A549 (cell line): ENCODE measurements at regions not wholly inside any gene's neighbourhood (a gene's known extent, or its start where the extent isn't known, plus 50 kb on each side); places are given as distances from the start of the nearest gene placed in this dataset.
"Not testable (repeated sequence)": the region's sequence is repeated elsewhere in the genome, so short reads cannot be mapped to it uniquely, and the experiment has no call there.

Experiments used
- ATAC-seq, 2 experiments: fragments of 200-7000 bp in 1 of 2; fragments of >200 bp in 1 of 2; cut with Nextera tagmentation in 1 of 2; cut with Tn5 transposase in 1 of 2; 3 replicates each; pipeline versions ENCODE4 v1.8.0 to v1.9.1; 2018 to 2020; ENCODE audit warnings: mild to moderate bottlenecking in 1 of 2, moderate library complexity in 1 of 2
- CTCF ChIA-PET: fragments of 300-600 bp; sonication (Branson Sonifier 250); formaldehyde crosslinking; extraction: SDS; loops from one replicate; lab custom pipeline; 2021; ENCODE audit warnings: antibody characterized with exemption, inconsistent platforms; lab: Yijun Ruan, JAX
- POLR2A ChIA-PET: fragments of 350-600 bp; formaldehyde crosslinking; extraction: SDS; loops from one replicate; lab custom pipeline; 2021; ENCODE audit warnings: antibody characterized with exemption, inconsistent platforms; lab: Yijun Ruan, JAX
- DNase-seq, 2 experiments: peaks; one replicate each; pipeline versions ENCODE4 v3.0.0 to v3.0.0-alpha.2; 2011 to 2016; ENCODE audit warnings: low read depth in 1 of 2, low spot score in 1 of 2
- FAIRE-seq: peaks from 2 replicates; lab custom pipeline; 2011; peaks lifted over from hg19 to GRCh38; lab: Jason Lieb, UNC
- H3K27ac ChIP-seq, 2 experiments: fragments of >200 bp; sonication (Bioruptor Twin); formaldehyde crosslinking; 3 replicates each; pipeline ENCODE4 v1.5.1; 2016 to 2017
- H3K4me1 ChIP-seq: fragments of >200 bp; sonication (Bioruptor Twin); formaldehyde crosslinking; 3 replicates; pipeline ENCODE4 v1.6.1; 2016
- H3K4me2 ChIP-seq: fragments of >200 bp; sonication (Bioruptor Twin); formaldehyde crosslinking; 3 replicates; pipeline ENCODE4 v1.6.1; 2016
- H3K4me3 ChIP-seq: fragments of >200 bp; sonication (Bioruptor Twin); formaldehyde crosslinking; 3 replicates; pipeline ENCODE4 v1.5.1; 2016
- H3K9me3 ChIP-seq: fragments of >200 bp; sonication (Bioruptor Twin); formaldehyde crosslinking; 3 replicates; pipeline ENCODE4 v1.6.1; 2016
- CEBPB ChIP-seq, 2 experiments: fragments of >200 bp in 1 of 2; sonication (Bioruptor Twin) in 1 of 2; formaldehyde crosslinking in 1 of 2; IDR thresholded peaks; 2 replicates each; pipeline ENCODE4 v1.6.1; 2012 to 2016
- CHD4 ChIP-seq: fragments of 200-600 bp; sonication (generic); IDR thresholded peaks from 2 replicates; pipeline ENCODE4 v1.6.1; 2016; ENCODE audit warnings: antibody characterized with exemption, mild to moderate bottlenecking, borderline replicate concordance
- EHF ChIP-seq: fragments of 250-450 bp; sonication (Bioruptor Pico); IDR thresholded peaks from 2 replicates; pipeline ENCODE4 v1.5.0; 2020; ENCODE audit warnings: mild to moderate bottlenecking
- EP300 ChIP-seq, 2 experiments: fragments of >200 bp; sonication (Bioruptor Twin); formaldehyde crosslinking; IDR thresholded peaks; 2 replicates in 1 of 2; 3 replicates in 1 of 2; pipeline ENCODE4 v1.6.1; 2016 to 2017
- ESRRA ChIP-seq: fragments of 150-350 bp; IDR thresholded peaks from 2 replicates; pipeline ENCODE4 v1.6.1; 2014; ENCODE audit warnings: mild to moderate bottlenecking, low read length, borderline replicate concordance
- GATA3 ChIP-seq: IDR thresholded peaks from 2 replicates; pipeline ENCODE4 v1.6.1; 2012; ENCODE audit warnings: borderline replicate concordance
- HDAC2 ChIP-seq: fragments of 200-600 bp; sonication (generic); IDR thresholded peaks from 2 replicates; pipeline ENCODE4 v1.6.1; 2016
- HOXB13 ChIP-seq: fragments of 250-450 bp; sonication (Bioruptor Pico); IDR thresholded peaks from 2 replicates; pipeline ENCODE4 v1.5.0; 2020; ENCODE audit warnings: low read depth, mild to moderate bottlenecking, moderate library complexity
- MAFK ChIP-seq: fragments of 450-650 bp; IDR thresholded peaks from 2 replicates; pipeline ENCODE4 v1.6.1; 2014; ENCODE audit not compliant: partially characterized antibody
- NFE2L2 ChIP-seq: fragments of 150-350 bp; conservative IDR thresholded peaks from 2 replicates; pipeline ENCODE4 v1.6.1; 2014; ENCODE audit warnings: low read length
- PHF8 ChIP-seq: fragments of 200-600 bp; sonication (generic); IDR thresholded peaks from 2 replicates; pipeline ENCODE4 v1.6.1; 2016; ENCODE audit warnings: low read depth, mild to moderate bottlenecking, antibody characterized with exemption, moderate library complexity, borderline replicate concordance
- POLR2A ChIP-seq: IDR thresholded peaks from 2 replicates; pipeline ENCODE4 v1.6.1; 2012; ENCODE audit warnings: mild to moderate bottlenecking, low read length
- RFX5 ChIP-seq: fragments of 450-650 bp; IDR thresholded peaks from 2 replicates; pipeline ENCODE4 v1.7.1; 2014; ENCODE audit warnings: antibody characterized with exemption, mild to moderate bottlenecking, moderate library complexity
- TFCP2L1 ChIP-seq: fragments of 250-450 bp; sonication (Bioruptor Pico); IDR thresholded peaks from 2 replicates; pipeline ENCODE4 v1.5.0; 2021; ENCODE audit warnings: mild to moderate bottlenecking
- TP53 ChIP-seq: fragments of 250-450 bp; sonication (Bioruptor Pico); IDR thresholded peaks from 2 replicates; pipeline ENCODE4 v1.5.0; 2021; ENCODE audit warnings: mild to moderate bottlenecking, moderate library complexity
- ZC3H11A ChIP-seq: fragments of 450-650 bp; IDR thresholded peaks from 2 replicates; pipeline ENCODE4 v1.6.1; 2014; ENCODE audit warnings: antibody characterized with exemption, mild to moderate bottlenecking
- ZNF302 ChIP-seq: fragments of 250-450 bp; sonication (Bioruptor Pico); IDR thresholded peaks from 2 replicates; pipeline ENCODE4 v1.9.0; 2021; ENCODE audit warnings: inconsistent platforms, mild to moderate bottlenecking, moderate library complexity
- WGBS: methylation state at CpG from one replicate; pipeline ENCODE4 v1.1.6; 2017; ENCODE audit errors: missing lambda C conversion rate; 5-methylcytosine and 5-hydroxymethylcytosine counted together
- TF ChIP-seq, protein P1 (sequence below): IDR thresholded peaks from 2 replicates; pipeline ENCODE4 v1.6.1; 2012
- TF ChIP-seq, protein P2 (sequence below): fragments of >200 bp; sonication (Bioruptor Twin); formaldehyde crosslinking; IDR thresholded peaks from 2 replicates; pipeline ENCODE4 v1.6.1; 2016
- TF ChIP-seq, protein P3 (sequence below): fragments of >200 bp; sonication (Bioruptor Twin); formaldehyde crosslinking; IDR thresholded peaks from 3 replicates; pipeline ENCODE4 v1.5.1; 2016
- TF ChIP-seq, protein P4 (sequence below): fragments of 200-600 bp; sonication (generic); IDR thresholded peaks from 2 replicates; pipeline ENCODE4 v1.6.1; 2016; ENCODE audit warnings: antibody characterized with exemption, mild to moderate bottlenecking, moderate library complexity
- TF ChIP-seq, protein P5 (sequence below): fragments of 250-450 bp; sonication (Bioruptor Pico); IDR thresholded peaks from 2 replicates; pipeline ENCODE4 v1.5.0; 2021; ENCODE audit warnings: mild to moderate bottlenecking, moderate library complexity, borderline replicate concordance

DNA sequence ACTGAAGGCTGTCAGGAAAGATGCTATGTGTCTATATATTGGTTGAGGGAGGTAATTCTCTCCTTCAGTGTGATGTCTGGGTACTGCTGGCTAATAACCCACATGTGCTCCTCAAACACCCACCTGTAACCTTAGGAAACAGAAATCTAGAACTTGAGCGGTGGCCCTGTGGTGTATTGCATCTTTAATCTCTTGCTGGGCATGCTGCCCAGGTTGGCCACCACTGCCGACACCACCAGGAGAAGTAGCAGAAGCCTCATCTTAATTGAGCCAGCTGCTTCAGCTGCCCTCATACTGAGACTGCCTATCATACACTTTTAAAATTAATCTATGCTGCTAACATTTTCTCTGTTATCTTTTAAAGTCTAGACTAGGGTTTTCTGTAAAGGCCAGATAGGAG lies 103.5 kb upstream of the C5orf63 start:
- ATAC-seq (no peak), DNase-seq (no peak), FAIRE-seq (no peak)
- H3K4me2 ChIP-seq = no peak overlapping the region
- no peaks in the 10 kb centered on the region for H3K4me1 ChIP-seq
- no peak overlapping the region for H3K27ac ChIP-seq
- H3K9me3 ChIP-seq = no peaks in the 10 kb centered on the region
- TF ChIP-seq NFE2L2 (no peak), POLR2A (no peak), TP53 (CRISPR knock-in tag) (no peak), HDAC2 (no peak)
- CTCF ChIA-PET = interaction anchor here (0.6 to 1.1 kb wide), 3 partner anchors 112 to 630 kb away, joined by 3 to 4 read pairs (median 3); no protein-coding TSS in a partner anchor
- POLR2A ChIA-PET = no interaction called here
- H3K4me3 ChIP-seq = no peak overlapping the region
- WGBS = 39% methylated on average over 2 of the region's 2 CpGs

DNA sequence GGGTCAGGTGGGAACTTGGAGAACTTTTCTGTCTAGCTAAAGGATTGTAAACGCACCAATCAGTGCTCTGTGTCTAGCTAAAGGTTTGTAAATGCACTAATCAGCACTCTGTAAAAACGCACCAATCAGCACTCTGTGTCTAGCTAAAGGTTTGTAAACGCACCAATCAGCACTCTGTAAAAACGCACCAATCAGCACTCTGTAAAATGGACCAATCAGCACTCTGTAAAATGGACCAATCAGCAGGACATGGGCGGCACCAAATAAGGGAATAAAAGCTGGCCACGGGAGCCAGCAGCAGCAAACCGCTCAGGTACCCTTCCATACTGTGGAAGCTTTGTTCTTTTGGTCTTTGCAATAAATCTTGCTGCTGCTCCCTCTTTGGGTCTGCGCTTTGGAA lies 108.0 kb upstream of the MEGF10 start:
- DNase-seq, ATAC-seq, H3K4me3 ChIP-seq, H3K4me2 ChIP-seq, H3K27ac ChIP-seq, FAIRE-seq, H3K4me1 ChIP-seq, H3K9me3 ChIP-seq: not testable (repeated sequence)
- CTCF ChIA-PET = interaction anchor here (0.6 to 1.2 kb wide), 2 partner anchors 111 to 152 kb away, joined by 3 read pairs; no protein-coding TSS in a partner anchor
- WGBS = 54% methylated on average over 8 of the region's 8 CpGs
- TF ChIP-seq MAFK = peak; percentile 11
- TF ChIP-seq, all 56 proteins: peak for 1; not testable (repeated sequence) for 55
- POLR2A ChIA-PET = not testable (repeated sequence)

DNA sequence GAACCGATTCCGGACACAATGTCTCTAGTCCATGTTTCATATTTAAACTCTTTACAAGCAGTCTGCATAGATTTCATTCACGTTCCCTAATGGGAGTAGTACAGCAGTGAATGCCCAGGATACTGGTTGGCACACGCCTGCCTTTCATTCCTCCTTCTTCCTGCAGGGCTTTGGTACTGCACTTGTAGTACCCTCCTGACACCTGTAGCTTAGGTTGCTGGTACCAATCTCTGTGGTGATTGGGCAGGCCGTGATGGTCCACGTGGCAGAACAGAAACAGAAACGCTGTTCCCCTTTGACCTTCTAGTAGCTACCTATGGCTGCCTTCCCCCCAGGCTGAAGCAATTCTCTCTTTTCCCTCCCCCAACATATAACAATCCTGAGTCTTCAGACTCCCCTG lies 107.3 kb upstream of the MEGF10 start:
- ChIA-PET CTCF (interaction anchor here (0.6 to 1.2 kb wide), 2 partner anchors 111 to 152 kb away, joined by 3 read pairs; no protein-coding TSS in a partner anchor), POLR2A (no interaction called here)
- Histone ChIP-seq H3K4me3 (no peak overlapping the region), H3K4me1 (no peaks in the 10 kb centered on the region; the same call in 2 of the 3 replicates), H3K27ac (no peak overlapping the region), H3K4me2 (no peak overlapping the region), H3K9me3 (no peaks in the 10 kb centered on the region)
- TF ChIP-seq CEBPB (IDR thresholded peaks at IDR 0.05) (no peak), ESRRA (no peak), ZNF302 (CRISPR knock-in tag) (no peak), CHD4 (no peak), POLR2A (no peak), EHF (CRISPR knock-in tag) (no peak), GATA3 (no peak), ZC3H11A (no peak), PHF8 (no peak), HOXB13 (CRISPR knock-in tag) (no peak), TFCP2L1 (CRISPR knock-in tag) (no peak), EP300 (IDR thresholded peaks at IDR 0.05) (no peak), RFX5 (no peak)
- TF ChIP-seq, protein P1, sequence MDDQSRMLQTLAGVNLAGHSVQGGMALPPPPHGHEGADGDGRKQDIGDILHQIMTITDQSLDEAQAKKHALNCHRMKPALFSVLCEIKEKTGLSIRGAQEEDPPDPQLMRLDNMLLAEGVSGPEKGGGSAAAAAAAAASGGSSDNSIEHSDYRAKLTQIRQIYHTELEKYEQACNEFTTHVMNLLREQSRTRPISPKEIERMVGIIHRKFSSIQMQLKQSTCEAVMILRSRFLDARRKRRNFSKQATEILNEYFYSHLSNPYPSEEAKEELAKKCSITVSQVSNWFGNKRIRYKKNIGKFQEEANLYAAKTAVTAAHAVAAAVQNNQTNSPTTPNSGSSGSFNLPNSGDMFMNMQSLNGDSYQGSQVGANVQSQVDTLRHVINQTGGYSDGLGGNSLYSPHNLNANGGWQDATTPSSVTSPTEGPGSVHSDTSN = no peak
- TF ChIP-seq, protein P2, sequence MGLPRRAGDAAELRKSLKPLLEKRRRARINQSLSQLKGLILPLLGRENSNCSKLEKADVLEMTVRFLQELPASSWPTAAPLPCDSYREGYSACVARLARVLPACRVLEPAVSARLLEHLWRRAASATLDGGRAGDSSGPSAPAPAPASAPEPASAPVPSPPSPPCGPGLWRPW = no peak
- TF ChIP-seq, protein P3, sequence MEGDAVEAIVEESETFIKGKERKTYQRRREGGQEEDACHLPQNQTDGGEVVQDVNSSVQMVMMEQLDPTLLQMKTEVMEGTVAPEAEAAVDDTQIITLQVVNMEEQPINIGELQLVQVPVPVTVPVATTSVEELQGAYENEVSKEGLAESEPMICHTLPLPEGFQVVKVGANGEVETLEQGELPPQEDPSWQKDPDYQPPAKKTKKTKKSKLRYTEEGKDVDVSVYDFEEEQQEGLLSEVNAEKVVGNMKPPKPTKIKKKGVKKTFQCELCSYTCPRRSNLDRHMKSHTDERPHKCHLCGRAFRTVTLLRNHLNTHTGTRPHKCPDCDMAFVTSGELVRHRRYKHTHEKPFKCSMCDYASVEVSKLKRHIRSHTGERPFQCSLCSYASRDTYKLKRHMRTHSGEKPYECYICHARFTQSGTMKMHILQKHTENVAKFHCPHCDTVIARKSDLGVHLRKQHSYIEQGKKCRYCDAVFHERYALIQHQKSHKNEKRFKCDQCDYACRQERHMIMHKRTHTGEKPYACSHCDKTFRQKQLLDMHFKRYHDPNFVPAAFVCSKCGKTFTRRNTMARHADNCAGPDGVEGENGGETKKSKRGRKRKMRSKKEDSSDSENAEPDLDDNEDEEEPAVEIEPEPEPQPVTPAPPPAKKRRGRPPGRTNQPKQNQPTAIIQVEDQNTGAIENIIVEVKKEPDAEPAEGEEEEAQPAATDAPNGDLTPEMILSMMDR = no peak
- TF ChIP-seq, protein P4, sequence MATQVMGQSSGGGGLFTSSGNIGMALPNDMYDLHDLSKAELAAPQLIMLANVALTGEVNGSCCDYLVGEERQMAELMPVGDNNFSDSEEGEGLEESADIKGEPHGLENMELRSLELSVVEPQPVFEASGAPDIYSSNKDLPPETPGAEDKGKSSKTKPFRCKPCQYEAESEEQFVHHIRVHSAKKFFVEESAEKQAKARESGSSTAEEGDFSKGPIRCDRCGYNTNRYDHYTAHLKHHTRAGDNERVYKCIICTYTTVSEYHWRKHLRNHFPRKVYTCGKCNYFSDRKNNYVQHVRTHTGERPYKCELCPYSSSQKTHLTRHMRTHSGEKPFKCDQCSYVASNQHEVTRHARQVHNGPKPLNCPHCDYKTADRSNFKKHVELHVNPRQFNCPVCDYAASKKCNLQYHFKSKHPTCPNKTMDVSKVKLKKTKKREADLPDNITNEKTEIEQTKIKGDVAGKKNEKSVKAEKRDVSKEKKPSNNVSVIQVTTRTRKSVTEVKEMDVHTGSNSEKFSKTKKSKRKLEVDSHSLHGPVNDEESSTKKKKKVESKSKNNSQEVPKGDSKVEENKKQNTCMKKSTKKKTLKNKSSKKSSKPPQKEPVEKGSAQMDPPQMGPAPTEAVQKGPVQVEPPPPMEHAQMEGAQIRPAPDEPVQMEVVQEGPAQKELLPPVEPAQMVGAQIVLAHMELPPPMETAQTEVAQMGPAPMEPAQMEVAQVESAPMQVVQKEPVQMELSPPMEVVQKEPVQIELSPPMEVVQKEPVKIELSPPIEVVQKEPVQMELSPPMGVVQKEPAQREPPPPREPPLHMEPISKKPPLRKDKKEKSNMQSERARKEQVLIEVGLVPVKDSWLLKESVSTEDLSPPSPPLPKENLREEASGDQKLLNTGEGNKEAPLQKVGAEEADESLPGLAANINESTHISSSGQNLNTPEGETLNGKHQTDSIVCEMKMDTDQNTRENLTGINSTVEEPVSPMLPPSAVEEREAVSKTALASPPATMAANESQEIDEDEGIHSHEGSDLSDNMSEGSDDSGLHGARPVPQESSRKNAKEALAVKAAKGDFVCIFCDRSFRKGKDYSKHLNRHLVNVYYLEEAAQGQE = no peak
- TF ChIP-seq, protein P5, sequence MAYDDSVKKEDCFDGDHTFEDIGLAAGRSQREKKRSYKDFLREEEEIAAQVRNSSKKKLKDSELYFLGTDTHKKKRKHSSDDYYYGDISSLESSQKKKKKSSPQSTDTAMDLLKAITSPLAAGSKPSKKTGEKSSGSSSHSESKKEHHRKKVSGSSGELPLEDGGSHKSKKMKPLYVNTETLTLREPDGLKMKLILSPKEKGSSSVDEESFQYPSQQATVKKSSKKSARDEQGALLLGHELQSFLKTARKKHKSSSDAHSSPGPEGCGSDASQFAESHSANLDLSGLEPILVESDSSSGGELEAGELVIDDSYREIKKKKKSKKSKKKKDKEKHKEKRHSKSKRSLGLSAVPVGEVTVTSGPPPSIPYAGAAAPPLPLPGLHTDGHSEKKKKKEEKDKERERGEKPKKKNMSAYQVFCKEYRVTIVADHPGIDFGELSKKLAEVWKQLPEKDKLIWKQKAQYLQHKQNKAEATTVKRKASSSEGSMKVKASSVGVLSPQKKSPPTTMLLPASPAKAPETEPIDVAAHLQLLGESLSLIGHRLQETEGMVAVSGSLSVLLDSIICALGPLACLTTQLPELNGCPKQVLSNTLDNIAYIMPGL = no peak
- DNase-seq (no peak), FAIRE-seq (no peak), ATAC-seq (peak; percentile 43 to 44; a peak in 2 of 6 replicates)
- 48% methylated on average over 7 of the region's 7 CpGs for WGBS
